KBM-7 (cell line): ENCODE measurements at regions not wholly inside any gene's neighbourhood (a gene's known extent, or its start where the extent isn't known, plus 50 kb on each side); places are given as distances from the start of the nearest gene placed in this dataset.
"Not testable (repeated sequence)": the region's sequence is repeated elsewhere in the genome, so short reads cannot be mapped to it uniquely, and the experiment has no call there.

ENCODE experiments used
- DNase-seq: peaks from one replicate; pipeline ENCODE4 v3.0.0-alpha.2; 2015
- in situ Hi-C: fragments of 300-500 bp; cut with MboI; formaldehyde crosslinking; loops from 2 replicates; pipeline ENCODE4 v1.14.3; 2020; ENCODE audit warnings: low sequenced_read_pairs, low pct_unique_long_range_greater_than_20kb, mixed read lengths

GRCh38 chr3:107188262-107188661 lies 189.0 kb upstream of the CCDC54 start:
- in situ Hi-C loops = no loop called here

GRCh38 chr3:107189158-107189791 lies 188.0 kb upstream of the CCDC54 start:
- DNase-seq = no peak
- in situ Hi-C loops = no loop called here

More at GRCh38 chr3:107188262-107188661, 189.0 kb upstream of the CCDC54 start:
- no peak for DNase-seq

- DNase-seq = no peak
Observed at GRCh38 chr3:107193116-107193515, 184.1 kb upstream of the CCDC54 start.

GRCh38 chr3:107198581-107199181 lies 178.6 kb upstream of the CCDC54 start:
- in situ Hi-C loops = no loop called here
- no peak for DNase-seq

More at GRCh38 chr3:107193116-107193515, 184.1 kb upstream of the CCDC54 start:
- in situ Hi-C loops = no loop called here

- in situ Hi-C loops = no loop called here
- DNase-seq = no peak
Observed at GRCh38 chr3:107201146-107201545, 176.1 kb upstream of the CCDC54 start.

- DNase-seq, in situ Hi-C loops: not testable (repeated sequence)
Observed at GRCh38 chr3:107202885-107203284, 174.4 kb upstream of the CCDC54 start.

- in situ Hi-C loops = no loop called here
- DNase-seq = no peak
Observed at GRCh38 chr3:107204121-107204520, 173.1 kb upstream of the CCDC54 start.

- no peak for DNase-seq
- in situ Hi-C loops = no loop called here
Observed at GRCh38 chr3:107205358-107205757, 171.9 kb upstream of the CCDC54 start.

- in situ Hi-C loops = no loop called here
- DNase-seq = peak; percentile 53
Observed at GRCh38 chr3:107206141-107206540, 171.1 kb upstream of the CCDC54 start.

- DNase-seq = no peak
- in situ Hi-C loops = no loop called here
Observed at GRCh38 chr3:107206945-107207344, 170.3 kb upstream of the CCDC54 start.

GRCh38 chr3:107208100-107208499 lies 169.1 kb upstream of the CCDC54 start:
- in situ Hi-C loops = no loop called here
- peak; percentile 4 for DNase-seq

- in situ Hi-C loops = no loop called here
- no peak for DNase-seq
Observed at GRCh38 chr3:107208796-107209195, 168.4 kb upstream of the CCDC54 start.

GRCh38 chr3:107209302-107209990 lies 167.8 kb upstream of the CCDC54 start:
- in situ Hi-C loops = no loop called here

GRCh38 chr3:107211608-107212007 lies 165.6 kb upstream of the CCDC54 start:
- in situ Hi-C loops = no loop called here
- DNase-seq = no peak

More at GRCh38 chr3:107209302-107209990, 167.8 kb upstream of the CCDC54 start:
- DNase-seq = no peak

- in situ Hi-C loops = no loop called here
Observed at GRCh38 chr3:107212618-107213017, 164.6 kb upstream of the CCDC54 start.

GRCh38 chr3:107213044-107213669 lies 164.1 kb upstream of the CCDC54 start:
- no peak for DNase-seq
- in situ Hi-C loops = no loop called here

More at GRCh38 chr3:107212618-107213017, 164.6 kb upstream of the CCDC54 start:
- DNase-seq = no peak

- DNase-seq = no peak
- in situ Hi-C loops = no loop called here
Observed at GRCh38 chr3:107216229-107216628, 161.0 kb upstream of the CCDC54 start.

- in situ Hi-C loops = no loop called here
- no peak for DNase-seq
Observed at GRCh38 chr3:107216711-107217110, 160.5 kb upstream of the CCDC54 start.

- in situ Hi-C loops = no loop called here
- DNase-seq = no peak
Observed at GRCh38 chr3:107217172-107217571, 160.1 kb upstream of the CCDC54 start.

GRCh38 chr3:107218864-107219269 lies 158.4 kb upstream of the CCDC54 start:
- in situ Hi-C loops = no loop called here

More at GRCh38 chr3:107218864-107219269, 158.4 kb upstream of the CCDC54 start:
- DNase-seq = no peak
